SU-DHL-6 (cell line): ENCODE measurements at regions not wholly inside any gene's neighbourhood (a gene's known extent, or its start where the extent isn't known, plus 50 kb on each side); places are given as distances from the start of the nearest gene placed in this dataset.

ENCODE experiments used
- EZH2phosphoT487 ChIP-seq: fragments of 200-600 bp; sonication (generic), shearing (Covaris generic); conservative IDR thresholded peaks from 2 replicates; pipeline ENCODE4 v1.6.1; 2018; ENCODE audit warnings: mild to moderate bottlenecking, antibody characterized with exemption, low read length, moderate library complexity, mixed read lengths
- TF ChIP-seq, protein P1 (sequence below): fragments of 200-600 bp; sonication (generic); IDR thresholded peaks from one replicate; pipeline ENCODE4 v1.5.1; 2017; ENCODE audit warnings: antibody characterized with exemption, mild to moderate bottlenecking, low read length, moderate library complexity; ENCODE audit not compliant: insufficient read depth, poor library complexity, severe bottlenecking

DNA sequence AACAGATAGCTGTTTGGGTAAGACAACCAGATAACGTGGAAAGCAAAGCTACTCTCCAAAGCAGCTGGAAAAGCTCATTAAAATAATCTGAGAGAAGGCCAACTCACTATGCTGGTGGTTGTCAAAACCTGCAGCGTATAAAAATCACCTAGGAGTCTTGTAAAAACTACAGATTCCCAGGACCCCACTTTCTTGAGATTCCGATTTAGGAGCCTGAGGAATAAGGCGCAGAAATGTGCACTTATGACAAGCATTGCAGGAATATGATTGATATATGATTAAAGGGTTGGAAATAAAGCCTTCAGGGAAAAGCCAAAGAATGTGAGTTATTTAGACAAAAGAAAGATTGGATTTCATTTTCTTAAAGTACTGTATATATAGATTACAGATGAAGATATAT lies 285.0 kb upstream of the PTGER4 start:
- TF ChIP-seq, protein P1, sequence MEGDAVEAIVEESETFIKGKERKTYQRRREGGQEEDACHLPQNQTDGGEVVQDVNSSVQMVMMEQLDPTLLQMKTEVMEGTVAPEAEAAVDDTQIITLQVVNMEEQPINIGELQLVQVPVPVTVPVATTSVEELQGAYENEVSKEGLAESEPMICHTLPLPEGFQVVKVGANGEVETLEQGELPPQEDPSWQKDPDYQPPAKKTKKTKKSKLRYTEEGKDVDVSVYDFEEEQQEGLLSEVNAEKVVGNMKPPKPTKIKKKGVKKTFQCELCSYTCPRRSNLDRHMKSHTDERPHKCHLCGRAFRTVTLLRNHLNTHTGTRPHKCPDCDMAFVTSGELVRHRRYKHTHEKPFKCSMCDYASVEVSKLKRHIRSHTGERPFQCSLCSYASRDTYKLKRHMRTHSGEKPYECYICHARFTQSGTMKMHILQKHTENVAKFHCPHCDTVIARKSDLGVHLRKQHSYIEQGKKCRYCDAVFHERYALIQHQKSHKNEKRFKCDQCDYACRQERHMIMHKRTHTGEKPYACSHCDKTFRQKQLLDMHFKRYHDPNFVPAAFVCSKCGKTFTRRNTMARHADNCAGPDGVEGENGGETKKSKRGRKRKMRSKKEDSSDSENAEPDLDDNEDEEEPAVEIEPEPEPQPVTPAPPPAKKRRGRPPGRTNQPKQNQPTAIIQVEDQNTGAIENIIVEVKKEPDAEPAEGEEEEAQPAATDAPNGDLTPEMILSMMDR = no peak
- no peak for TF ChIP-seq EZH2phosphoT487
